Activated CD4-positive, alpha-beta memory T cell treated with anti-CD3 and anti-CD28 coated beads, Interleukin-2, amount 10 ng/mL, durations not matched to agents 7 days and 5 days (primary cell): ENCODE measurements at regions not wholly inside any gene's neighbourhood (a gene's known extent, or its start where the extent isn't known, plus 50 kb on each side); places are given as distances from the start of the nearest gene placed in this dataset.

ENCODE experiments used
- CTCF ChIA-PET: fragments of 350-600 bp; sonication (Branson Sonifier 250); formaldehyde crosslinking; loops from one replicate; lab custom pipeline; 2021; ENCODE audit warnings: antibody characterized with exemption, inconsistent platforms; lab: Charles Lee
- POLR2A ChIA-PET: fragments of 350-600 bp; sonication (Branson Sonifier 250); formaldehyde crosslinking; loops from one replicate; lab custom pipeline; 2021; ENCODE audit warnings: antibody characterized with exemption; lab: Charles Lee
- DNase-seq: peaks from one replicate; pipeline ENCODE4 v3.0.0-alpha.2; 2020
- H3K27ac Mint-ChIP-seq: one replicate; pipeline ENCODE4 v1.8.0; 2021; ENCODE audit warnings: mild to moderate bottlenecking, mixed read lengths
- H3K27me3 Mint-ChIP-seq: one replicate; pipeline ENCODE4 v1.8.0; 2021; ENCODE audit warnings: mixed read lengths
- H3K36me3 Mint-ChIP-seq: one replicate; pipeline ENCODE4 v1.8.0; 2021; ENCODE audit warnings: low read depth, mixed read lengths
- H3K4me1 Mint-ChIP-seq: one replicate; pipeline ENCODE4 v1.8.0; 2021; ENCODE audit warnings: mixed read lengths
- H3K4me3 Mint-ChIP-seq: one replicate; pipeline ENCODE4 v1.8.0; 2021; ENCODE audit warnings: mild to moderate bottlenecking, mixed read lengths
- H3K9me3 Mint-ChIP-seq: one replicate; pipeline ENCODE4 v1.8.0; 2021; ENCODE audit warnings: mixed read lengths

DNA sequence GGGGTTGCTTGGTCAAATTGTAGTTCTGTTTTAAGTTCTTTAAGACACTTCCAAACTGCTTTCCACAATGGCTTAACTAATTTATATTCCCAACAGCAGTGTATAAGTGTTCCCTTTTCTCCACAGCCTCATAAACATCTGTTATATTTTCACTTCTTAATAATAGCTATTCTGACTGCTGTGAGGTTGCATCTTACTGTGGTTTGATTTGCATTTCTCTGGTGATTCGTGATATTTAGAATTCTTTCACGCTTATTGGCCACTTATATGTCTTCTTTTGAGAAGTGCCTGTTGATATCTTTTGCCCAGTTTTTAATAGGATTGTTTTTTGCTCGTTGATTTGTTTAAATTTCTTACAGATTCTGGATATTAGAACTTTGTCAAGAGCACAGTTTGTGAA, 278.6 kb upstream of the ITM2A start:
- Mint-ChIP-seq H3K4me1 (no peaks in the 10 kb centered on the region), H3K27me3 (no peaks in the 10 kb centered on the region), H3K9me3 (no peaks in the 10 kb centered on the region), H3K36me3 (no peaks in the 10 kb centered on the region), H3K27ac (no peak overlapping the region), H3K4me3 (no peak overlapping the region)
- ChIA-PET CTCF (no interaction called here), POLR2A (no interaction called here)
- DNase-seq = no peak

DNA sequence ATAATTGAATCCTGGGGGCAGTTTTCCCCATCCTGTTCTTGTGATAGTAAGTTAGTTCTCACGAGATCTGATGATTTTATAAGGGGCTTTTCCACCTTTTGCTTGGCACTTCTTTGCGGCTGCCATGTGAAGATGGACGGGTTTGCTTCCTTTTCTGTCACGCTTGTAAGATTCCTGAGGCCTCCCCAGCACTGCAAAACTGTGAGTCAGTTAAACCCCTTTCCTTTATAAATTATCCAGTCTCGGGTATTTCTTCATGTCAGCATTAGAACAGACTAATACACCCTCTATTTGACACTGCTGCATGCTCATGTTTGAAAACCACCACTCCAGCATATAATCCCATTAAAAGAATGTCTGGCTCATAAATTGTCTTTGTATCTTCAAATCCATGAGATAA, 264.4 kb upstream of the ITM2A start:
- no peaks in the 10 kb centered on the region for H3K9me3 Mint-ChIP-seq
- no peak overlapping the region for H3K27ac Mint-ChIP-seq
- POLR2A ChIA-PET = no interaction called here
- H3K36me3 Mint-ChIP-seq = no peaks in the 10 kb centered on the region
- H3K4me3 Mint-ChIP-seq = no peak overlapping the region
- CTCF ChIA-PET = no interaction called here
- no peaks in the 10 kb centered on the region for H3K27me3 Mint-ChIP-seq
- peaks cover 2% of the 10 kb centered on the region for H3K4me1 Mint-ChIP-seq
- no peak for DNase-seq

DNA sequence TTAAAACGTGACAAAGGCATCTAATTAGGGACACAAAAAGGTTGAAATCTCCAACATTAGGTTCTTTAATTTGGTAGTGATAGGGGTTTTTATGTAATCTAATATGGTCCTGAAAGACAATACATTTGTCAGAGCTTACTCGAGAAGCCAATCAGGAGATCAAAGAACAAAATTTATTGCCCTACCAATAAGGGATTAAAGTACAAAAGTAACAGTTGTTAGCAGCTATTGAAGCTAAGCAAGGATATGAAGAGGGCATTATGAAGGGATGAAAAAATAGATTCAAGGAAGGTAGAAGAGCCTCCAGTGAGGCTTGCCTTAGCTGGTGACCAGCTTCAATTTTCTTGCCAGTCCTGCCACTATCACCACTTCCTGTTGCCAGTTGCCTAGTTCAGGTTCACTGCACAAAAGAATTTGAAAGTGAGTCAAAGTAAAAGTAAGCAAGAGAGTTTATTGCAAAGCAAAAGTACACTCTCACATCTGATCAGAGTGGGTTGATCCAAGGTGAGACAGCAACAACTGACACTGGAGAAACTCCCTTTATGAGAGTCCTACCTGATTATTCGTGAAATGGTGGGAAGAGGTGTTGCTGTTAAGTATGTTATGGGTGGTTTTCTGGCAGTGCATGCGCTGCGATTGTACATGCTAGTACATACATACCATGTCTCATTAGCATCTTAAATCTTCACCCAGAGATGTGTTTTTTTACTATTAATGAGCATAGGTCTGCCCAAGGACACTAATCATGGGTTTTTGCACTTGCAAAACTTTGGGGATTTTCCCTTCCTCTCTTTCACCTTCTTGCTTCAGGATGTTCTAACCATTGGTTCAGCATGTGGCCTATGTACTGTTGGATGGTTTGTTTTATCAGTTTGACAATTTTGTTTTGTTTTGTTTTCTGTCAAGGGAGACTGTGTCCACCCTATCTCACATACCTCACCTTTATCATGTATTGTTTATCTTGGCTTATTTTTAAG, 263.2 kb upstream of the ITM2A start:
- Mint-ChIP-seq H3K27me3 (no peaks in the 10 kb centered on the region), H3K9me3 (no peaks in the 10 kb centered on the region), H3K36me3 (no peaks in the 10 kb centered on the region), H3K27ac (no peak overlapping the region), H3K4me1 (peaks cover 2% of the 10 kb centered on the region), H3K4me3 (no peak overlapping the region)
- no peak for DNase-seq
- CTCF ChIA-PET = no interaction called here
- POLR2A ChIA-PET = no interaction called here

DNA sequence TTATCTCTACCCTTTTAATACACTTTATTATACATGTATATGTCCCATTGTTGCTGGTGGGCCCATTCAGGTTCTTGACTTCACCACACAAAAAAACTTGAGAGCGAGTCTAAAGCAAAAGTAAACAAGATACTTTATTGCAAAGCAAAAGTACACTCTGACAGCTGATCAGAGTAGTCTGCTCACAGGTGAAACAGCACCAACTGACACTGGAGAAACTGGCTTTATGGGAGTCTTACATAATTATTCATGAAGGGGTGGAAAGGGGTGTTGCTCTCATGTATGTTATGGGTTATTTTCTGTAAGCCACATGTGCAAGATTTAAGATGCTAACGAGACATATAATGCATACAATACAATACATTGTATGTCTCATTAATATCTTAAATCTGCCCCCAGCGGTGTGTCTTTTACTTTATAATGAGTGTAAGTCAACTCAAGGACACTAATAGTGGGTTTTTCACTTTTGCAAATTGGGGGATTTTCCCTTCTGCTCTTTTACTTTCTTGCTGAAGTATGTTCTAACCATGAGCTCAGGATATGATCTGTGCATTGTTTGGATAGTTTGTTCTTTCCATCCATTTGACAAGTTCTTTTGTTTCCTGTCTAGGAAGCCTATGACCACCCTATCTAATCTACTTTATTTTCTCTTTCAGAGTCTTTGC, 256.1 kb upstream of the ITM2A start:
- no peaks in the 10 kb centered on the region for H3K9me3 Mint-ChIP-seq
- POLR2A ChIA-PET = no interaction called here
- no peaks in the 10 kb centered on the region for H3K27me3 Mint-ChIP-seq
- H3K4me1 Mint-ChIP-seq = no peaks in the 10 kb centered on the region
- H3K4me3 Mint-ChIP-seq = no peak overlapping the region
- CTCF ChIA-PET = no interaction called here
- no peak overlapping the region for H3K27ac Mint-ChIP-seq
- DNase-seq = no peak
- H3K36me3 Mint-ChIP-seq = no peaks in the 10 kb centered on the region

DNA sequence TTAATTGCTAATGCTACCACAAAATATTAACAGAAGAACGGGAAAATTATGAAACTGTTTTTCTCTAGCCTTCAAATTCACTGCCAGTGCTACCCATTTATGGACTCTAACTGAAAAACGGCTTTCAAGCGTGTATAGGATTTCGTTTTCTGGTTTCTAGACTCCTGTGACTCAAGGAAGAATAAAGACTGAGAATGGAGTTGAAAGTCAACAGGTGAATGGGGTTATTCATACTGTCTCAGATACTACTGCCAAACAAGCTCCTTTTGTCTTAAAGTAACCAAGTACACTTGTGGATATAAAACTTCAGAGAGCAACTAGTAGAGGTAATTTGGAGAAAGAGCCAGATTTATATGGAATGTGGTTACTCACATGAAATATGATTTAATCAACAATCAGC, 251.1 kb upstream of the ITM2A start:
- no peaks in the 10 kb centered on the region for H3K9me3 Mint-ChIP-seq
- CTCF ChIA-PET = no interaction called here
- no peaks in the 10 kb centered on the region for H3K4me1 Mint-ChIP-seq
- no peak for DNase-seq
- no peaks in the 10 kb centered on the region for H3K36me3 Mint-ChIP-seq
- no peaks in the 10 kb centered on the region for H3K27me3 Mint-ChIP-seq
- POLR2A ChIA-PET = no interaction called here
- H3K4me3 Mint-ChIP-seq = no peak overlapping the region
- no peak overlapping the region for H3K27ac Mint-ChIP-seq

DNA sequence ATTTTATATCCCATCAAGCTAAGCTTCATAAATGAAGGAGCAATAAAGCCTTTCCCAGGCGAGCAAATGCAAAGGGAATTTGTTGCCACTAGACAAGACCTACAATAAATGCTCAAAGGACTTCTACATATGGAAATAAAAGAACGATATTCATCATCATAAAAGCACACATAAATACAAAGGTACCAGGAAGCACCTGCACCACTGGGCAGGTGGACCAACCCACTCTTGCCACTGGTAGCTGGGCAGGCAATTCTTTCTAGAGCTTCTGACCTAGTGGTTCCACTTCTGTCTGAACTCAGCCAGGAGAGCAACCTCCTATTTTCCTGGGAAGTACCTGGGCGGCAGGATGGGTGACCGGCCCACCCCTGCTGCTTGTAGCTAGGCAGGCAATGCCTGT, 237.2 kb upstream of the ITM2A start:
- CTCF ChIA-PET = no interaction called here
- Mint-ChIP-seq H3K4me3 (no peak overlapping the region), H3K27ac (no peak overlapping the region), H3K27me3 (no peaks in the 10 kb centered on the region), H3K4me1 (no peaks in the 10 kb centered on the region), H3K36me3 (no peaks in the 10 kb centered on the region), H3K9me3 (no peaks in the 10 kb centered on the region)
- POLR2A ChIA-PET = no interaction called here
- no peak for DNase-seq

DNA sequence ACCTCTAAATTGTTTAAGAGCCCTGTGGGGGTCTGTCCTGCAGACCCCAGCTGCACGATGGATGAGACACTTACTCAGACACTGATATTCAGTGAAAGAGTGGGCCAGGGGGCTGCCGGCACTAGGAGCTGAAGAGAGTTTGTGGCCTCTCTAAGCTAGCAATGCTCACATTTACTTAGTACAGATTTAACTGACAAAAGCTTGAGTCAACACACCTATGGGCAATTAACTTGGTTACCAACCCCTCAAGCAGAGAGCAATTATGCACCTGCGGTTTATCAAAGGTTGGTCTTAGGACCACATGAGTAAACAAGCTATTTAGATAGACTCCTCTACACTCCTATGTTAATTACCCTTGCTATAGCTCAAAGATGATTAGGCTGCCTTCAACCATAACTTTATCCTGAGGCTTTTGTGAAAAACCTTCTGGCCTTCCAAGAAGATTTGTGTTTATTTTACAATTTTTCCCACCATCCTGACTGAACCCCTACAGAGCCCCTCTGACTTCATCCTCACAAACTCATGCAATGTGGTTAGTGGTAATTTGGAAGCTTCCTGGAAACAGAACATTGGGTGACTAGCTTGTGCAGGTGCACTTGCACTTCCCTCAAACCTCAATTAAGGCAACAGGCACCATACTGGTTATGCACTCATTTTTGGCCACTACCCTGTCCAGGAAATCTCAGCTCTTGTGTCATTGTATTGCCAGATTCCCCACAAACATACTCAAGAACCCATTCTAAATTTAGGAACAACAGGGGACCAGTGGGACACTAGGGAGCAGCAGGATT, 234.4 kb upstream of the ITM2A start:
- Mint-ChIP-seq H3K4me3 (no peak overlapping the region), H3K27ac (no peak overlapping the region), H3K9me3 (no peaks in the 10 kb centered on the region), H3K36me3 (no peaks in the 10 kb centered on the region), H3K27me3 (no peaks in the 10 kb centered on the region), H3K4me1 (no peaks in the 10 kb centered on the region)
- ChIA-PET POLR2A (no interaction called here), CTCF (no interaction called here)
- DNase-seq = no peak

DNA sequence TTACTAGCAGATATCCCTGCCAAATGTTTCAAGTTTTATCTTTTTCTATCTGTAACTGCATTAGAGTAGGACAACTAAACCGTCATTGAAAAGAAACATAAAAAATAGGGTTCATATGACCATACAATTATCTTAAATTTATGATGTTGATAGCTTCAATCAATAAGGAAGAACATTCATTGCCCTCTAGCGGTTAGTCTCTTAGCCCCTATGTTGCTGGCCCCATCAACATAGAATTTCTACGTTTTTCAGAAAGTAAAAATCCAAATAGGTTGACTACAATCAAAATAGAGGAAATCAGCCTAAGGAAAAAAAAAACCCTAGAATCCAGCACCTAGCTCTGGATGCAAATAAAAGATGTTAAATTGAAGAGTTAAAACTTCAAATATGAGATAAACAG, 225.1 kb upstream of the ITM2A start:
- no peaks in the 10 kb centered on the region for H3K4me1 Mint-ChIP-seq

DNA sequence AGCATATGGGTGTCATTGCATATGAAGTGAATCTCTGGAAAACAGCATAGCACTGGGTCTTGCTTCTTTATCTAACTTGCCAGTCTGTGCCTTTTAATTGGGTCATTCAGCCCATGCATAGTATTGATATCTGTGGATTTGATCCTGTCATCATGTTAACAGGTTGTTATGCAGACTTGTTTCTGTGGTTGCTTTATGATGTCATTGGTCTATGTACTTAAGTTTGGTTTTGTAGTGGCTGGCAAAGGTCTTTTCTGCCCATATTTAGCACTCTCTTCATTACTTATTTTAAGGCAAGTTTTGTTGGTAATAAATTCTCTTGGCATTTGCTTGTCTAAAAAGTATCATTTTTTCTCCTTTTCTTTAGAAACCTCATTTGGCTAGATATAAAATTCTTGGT, 221.1 kb upstream of the ITM2A start:
- DNase-seq = no peak
- Mint-ChIP-seq H3K27me3 (no peaks in the 10 kb centered on the region), H3K36me3 (no peaks in the 10 kb centered on the region), H3K27ac (no peak overlapping the region), H3K9me3 (no peaks in the 10 kb centered on the region), H3K4me3 (no peak overlapping the region), H3K4me1 (no peaks in the 10 kb centered on the region)
- CTCF ChIA-PET = no interaction called here
- POLR2A ChIA-PET = no interaction called here

More for the DNA sequence above, 225.1 kb upstream of the ITM2A start:
- CTCF ChIA-PET = no interaction called here
- POLR2A ChIA-PET = no interaction called here
- H3K9me3 Mint-ChIP-seq = no peaks in the 10 kb centered on the region
- H3K36me3 Mint-ChIP-seq = no peaks in the 10 kb centered on the region
- no peak overlapping the region for H3K27ac Mint-ChIP-seq
- no peak for DNase-seq
- H3K27me3 Mint-ChIP-seq = no peaks in the 10 kb centered on the region
- no peak overlapping the region for H3K4me3 Mint-ChIP-seq

DNA sequence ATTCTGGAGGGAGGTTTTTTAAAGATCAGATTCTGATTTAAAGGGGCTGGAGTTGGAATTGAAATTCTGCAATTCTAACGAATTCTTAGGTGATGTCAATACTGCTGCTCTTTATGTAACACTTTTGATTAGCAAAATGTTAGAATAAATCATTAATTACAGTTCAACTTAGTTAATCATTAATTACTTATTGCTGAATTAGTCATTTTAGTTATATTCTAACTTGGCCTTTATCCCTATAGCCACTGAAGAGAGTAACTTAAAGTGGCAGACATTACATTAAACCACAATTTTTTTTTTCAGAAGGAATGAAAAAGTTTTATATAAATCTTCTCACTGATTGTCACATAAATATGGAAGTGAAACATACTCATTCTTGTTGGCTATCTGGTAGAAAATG, 206.6 kb upstream of the ITM2A start:
- Mint-ChIP-seq H3K27me3 (no peaks in the 10 kb centered on the region), H3K9me3 (no peaks in the 10 kb centered on the region), H3K36me3 (no peaks in the 10 kb centered on the region), H3K27ac (no peak overlapping the region), H3K4me3 (no peak overlapping the region), H3K4me1 (no peaks in the 10 kb centered on the region)
- DNase-seq = no peak
- ChIA-PET POLR2A (no interaction called here), CTCF (no interaction called here)

DNA sequence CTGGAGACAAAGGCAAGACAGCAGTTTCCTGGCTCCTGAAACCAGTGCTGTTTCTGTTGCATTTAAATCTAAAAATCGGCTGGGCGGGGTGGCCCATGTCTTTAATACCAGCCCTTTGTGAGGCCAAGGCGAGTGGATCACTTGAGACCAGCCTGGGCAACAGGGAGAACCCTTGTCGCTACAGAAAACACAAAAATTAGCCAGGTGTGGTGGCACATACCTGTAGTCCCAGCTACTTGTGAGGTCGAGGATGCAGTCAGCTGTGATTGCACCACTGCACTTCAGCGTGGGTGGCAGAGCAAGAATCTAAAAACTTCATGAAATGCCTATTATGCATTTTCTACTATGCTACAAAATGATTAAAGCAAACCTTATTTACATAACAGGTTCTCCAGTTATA, 205.4 kb upstream of the ITM2A start:
- CTCF ChIA-PET = no interaction called here

DNA sequence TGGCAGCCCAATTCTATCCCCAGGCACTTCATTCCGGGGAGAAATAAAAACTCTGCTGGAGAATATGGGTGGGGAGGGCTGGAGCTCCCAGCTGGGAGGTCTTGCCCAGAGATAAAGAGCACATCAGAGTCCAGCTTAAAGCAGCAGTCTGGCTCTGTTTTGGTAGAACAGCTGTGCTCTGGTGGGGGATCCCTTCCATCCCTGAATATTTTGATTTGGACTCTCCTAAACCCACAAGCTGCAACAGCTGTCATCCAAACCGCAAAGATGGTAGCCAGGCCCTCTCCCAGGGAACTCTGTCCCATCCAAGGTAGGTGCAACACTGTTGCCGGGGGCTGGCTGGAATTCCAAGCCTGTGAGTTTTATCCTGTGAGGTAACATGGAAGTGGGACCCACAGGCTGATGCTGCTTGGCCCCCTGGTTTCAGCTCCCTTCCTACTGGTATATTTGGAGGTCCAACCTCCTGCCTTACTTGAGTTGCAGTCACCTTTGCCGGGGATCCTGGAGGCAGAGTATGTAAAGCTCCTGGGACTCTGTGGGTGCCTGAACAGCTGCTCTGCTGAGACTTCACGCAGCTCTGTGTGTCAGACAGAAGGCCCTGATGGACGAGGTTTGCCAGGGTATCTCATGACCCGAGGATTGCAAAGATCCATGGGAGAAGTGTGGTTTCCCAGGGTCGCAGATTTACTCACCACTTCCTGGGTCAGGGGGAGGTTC, 203.5 kb upstream of the ITM2A start:
- POLR2A ChIA-PET = no interaction called here
- Mint-ChIP-seq H3K27ac (no peak overlapping the region), H3K4me1 (no peaks in the 10 kb centered on the region), H3K4me3 (no peak overlapping the region), H3K9me3 (no peaks in the 10 kb centered on the region), H3K36me3 (no peaks in the 10 kb centered on the region), H3K27me3 (no peaks in the 10 kb centered on the region)
- DNase-seq = no peak
- CTCF ChIA-PET = no interaction called here

More for the DNA sequence above, 205.4 kb upstream of the ITM2A start:
- no peaks in the 10 kb centered on the region for H3K4me1 Mint-ChIP-seq
- DNase-seq = no peak
- no peak overlapping the region for H3K4me3 Mint-ChIP-seq
- no peaks in the 10 kb centered on the region for H3K36me3 Mint-ChIP-seq
- POLR2A ChIA-PET = no interaction called here
- H3K27ac Mint-ChIP-seq = no peak overlapping the region
- no peaks in the 10 kb centered on the region for H3K27me3 Mint-ChIP-seq
- H3K9me3 Mint-ChIP-seq = no peaks in the 10 kb centered on the region

DNA sequence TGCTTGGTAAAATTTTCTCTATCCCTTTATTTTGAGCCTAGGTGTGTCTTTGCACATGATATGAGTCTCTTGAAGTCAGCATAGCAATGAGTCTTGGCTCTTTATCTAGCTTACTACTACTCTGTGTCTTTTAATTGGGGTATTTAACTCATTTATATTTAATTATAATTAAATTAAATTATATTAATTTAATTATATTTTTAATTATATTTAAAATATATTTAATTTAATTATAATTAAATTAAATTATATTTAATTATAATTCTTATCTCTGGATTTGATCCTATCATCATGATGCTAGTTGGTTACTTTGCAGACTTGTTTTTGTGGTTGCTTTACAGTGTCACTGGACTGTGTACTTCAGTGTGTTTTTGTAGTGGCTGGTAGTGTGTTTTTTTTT, 201.2 kb upstream of the ITM2A start:
- Mint-ChIP-seq H3K4me1 (no peaks in the 10 kb centered on the region), H3K27ac (no peak overlapping the region), H3K36me3 (no peaks in the 10 kb centered on the region), H3K9me3 (no peaks in the 10 kb centered on the region), H3K4me3 (no peak overlapping the region), H3K27me3 (no peaks in the 10 kb centered on the region)
- ChIA-PET CTCF (no interaction called here), POLR2A (no interaction called here)
- no peak for DNase-seq
